HG03521 (cell line): ENCODE measurements at regions not wholly inside any gene's neighbourhood (a gene's known extent, or its start where the extent isn't known, plus 50 kb on each side); places are given as distances from the start of the nearest gene placed in this dataset.

Experiments used
- ATAC-seq: cut with Tn5 transposase; IDR thresholded peaks from one replicate; pipeline ENCODE4 v1.9.1; 2021; ENCODE audit warnings: mild to moderate bottlenecking, moderate library complexity; ENCODE audit not compliant: unreplicated experiment

- no peak for ATAC-seq
Measured at GRCh38 chr1:106181866-106182265, 874.6 kb upstream of the PRMT6 start.

GRCh38 chr1:106185089-106185488 lies 871.4 kb upstream of the PRMT6 start:
- ATAC-seq: no peak

DNA sequence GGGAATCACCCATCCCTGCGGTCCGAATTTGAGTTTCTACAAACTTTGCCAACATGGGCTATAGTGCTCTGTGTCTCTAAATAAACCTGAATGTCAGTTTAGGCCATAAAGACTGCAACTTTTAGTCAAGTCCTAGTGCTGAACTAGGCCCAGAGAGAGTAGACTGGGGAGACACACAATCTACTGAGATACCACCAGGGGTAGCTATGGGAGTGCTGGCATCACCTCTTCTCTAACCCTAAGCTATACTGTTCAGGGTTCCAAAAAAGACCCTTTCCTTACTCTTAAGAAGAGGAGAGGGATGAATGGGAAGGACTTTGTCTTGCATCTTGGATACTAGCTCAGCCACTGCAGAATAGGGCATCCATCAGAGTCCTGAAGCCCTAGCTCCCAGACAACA lies 866.7 kb upstream of the PRMT6 start:
- ATAC-seq: no peak

DNA sequence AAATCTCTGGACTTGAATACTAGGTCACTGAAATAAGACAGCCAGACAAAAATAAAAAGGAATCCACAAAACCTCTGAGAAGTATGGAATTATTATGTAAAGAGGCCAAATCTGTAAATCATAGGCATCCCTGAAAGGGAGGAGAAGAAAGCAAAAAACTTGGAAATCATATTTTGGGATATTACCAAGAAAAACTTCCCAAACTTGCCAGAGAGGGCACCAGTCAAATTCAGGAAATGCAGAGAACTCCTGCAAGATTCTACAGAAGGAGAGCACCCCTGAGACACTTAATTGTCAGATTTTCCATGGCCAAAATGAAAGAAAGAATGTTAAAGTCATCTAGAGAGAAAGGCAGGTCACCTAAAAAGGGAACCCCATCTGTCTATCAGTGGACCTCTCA lies 862.3 kb upstream of the PRMT6 start:
- ATAC-seq: no peak

DNA sequence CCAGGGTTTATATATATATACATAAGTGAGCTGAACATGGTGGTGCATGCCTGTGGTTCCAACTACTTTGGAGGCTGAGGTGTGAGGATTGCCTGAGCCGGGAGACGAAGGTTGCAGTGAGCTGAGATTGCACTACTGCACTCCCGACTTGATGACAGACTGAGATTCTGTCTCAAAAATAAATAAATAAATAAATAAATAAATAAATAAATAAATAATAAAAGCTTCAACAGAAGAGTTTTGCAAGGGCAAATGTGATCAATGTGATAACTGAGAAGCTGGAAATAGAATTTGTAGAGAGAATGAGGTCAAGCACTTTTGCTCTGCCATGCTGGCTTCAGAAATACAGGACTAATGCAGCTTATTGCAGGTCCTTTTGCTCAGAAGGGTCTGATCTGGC lies 855.8 kb upstream of the PRMT6 start:
- no peak for ATAC-seq

GRCh38 chr1:106207185-106207584 lies 849.3 kb upstream of the PRMT6 start:
- no peak for ATAC-seq

DNA sequence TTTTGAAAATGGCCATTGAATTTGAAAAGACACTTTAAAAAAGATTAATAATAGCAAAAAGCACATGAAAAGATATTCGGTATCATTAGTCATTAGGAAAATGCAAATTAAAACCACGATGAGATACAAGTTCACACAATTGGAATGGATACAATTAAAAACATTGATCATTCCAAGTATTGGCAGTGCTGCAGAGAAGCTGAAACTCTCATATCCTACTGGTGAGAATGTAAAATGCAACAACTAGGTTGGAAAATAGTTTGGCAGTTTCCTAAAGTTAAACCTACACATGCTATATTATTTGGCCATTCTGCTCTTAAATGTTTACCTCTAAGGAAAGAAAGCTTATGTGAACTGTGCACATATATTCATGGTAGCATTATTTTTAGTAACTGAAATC lies 838.7 kb upstream of the PRMT6 start:
- ATAC-seq: no peak

DNA sequence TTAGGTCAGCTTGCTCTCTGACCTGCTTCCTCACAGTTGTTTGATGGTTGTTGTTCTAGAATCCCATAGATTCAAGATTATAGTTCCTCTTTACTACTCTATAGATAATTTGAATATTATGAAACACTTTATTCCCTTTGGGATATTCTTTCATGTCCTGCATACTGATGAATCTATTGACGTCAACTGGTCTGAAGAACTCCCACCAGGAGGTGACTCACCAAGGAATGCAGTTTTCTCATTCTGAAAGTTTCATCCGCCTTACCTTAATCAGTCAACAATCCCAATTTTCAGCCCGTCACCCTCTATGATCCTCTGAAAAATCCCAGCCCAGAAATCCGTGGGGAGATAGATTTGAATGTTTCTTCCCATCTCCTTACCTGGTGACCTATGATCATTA lies 834.1 kb upstream of the PRMT6 start:
- no peak for ATAC-seq

GRCh38 chr1:106223213-106223612 lies 833.3 kb upstream of the PRMT6 start:
- no peak for ATAC-seq

DNA sequence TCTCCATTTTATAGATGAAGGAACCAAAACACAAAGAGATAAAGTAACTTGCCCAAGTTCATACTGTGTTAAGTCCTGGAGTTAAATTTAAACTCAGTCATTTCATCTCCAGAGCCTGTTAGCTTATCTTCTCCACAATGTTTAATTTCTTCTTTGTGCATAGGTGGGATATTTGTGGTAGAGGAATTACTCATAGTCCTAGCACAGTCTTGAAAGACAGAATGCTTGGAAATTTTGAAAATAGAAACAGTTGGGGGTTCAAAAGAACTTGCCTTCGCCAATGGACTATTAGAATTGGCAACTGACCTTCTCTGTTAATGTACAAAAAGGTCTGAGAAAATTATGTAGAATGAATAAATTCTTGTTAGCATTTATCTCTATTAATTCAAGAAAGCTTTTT lies 832.0 kb upstream of the PRMT6 start:
- no peak for ATAC-seq

GRCh38 chr1:106225403-106225802 lies 831.1 kb upstream of the PRMT6 start:
- no peak for ATAC-seq

DNA sequence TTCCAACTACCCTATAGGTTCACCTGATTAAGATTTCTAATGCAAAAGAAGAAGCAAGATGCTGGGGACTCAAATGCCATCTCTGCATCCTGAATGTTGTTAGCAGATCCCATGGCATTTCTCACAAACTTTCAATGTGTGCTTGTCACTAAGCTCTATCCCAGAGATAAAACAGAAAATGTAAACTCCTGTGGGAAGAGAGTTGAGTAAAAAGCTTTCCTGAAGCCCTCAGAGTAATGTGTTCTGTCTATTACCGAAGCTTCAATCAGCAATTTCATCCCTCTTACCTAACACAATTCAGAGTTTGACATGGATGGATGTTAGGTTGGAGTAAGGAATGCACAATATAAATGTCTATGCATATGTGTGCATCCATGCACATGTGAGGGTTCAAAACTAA lies 829.9 kb upstream of the PRMT6 start:
- no peak for ATAC-seq

- no peak for ATAC-seq
Measured at GRCh38 chr1:106232128-106232527, 824.3 kb upstream of the PRMT6 start.

DNA sequence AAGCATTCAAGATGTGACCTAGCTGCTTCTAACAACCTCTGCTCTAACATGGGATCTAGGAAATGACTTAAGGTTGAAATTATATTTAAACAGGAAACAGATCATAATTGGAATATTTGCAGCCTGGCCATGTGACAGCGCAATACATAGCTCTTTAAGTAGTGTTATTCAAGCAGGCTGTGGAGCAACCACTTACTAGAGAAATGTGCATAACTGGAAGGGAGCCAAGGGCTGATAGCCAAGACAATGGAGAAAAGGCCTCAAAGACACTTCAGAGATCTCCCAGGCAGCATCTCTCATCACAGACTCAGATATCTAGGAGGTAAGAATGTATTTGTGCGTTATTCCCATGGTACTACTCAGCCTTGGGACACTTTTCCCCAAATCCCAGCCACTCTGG lies 823.0 kb upstream of the PRMT6 start:
- ATAC-seq: no peak

DNA sequence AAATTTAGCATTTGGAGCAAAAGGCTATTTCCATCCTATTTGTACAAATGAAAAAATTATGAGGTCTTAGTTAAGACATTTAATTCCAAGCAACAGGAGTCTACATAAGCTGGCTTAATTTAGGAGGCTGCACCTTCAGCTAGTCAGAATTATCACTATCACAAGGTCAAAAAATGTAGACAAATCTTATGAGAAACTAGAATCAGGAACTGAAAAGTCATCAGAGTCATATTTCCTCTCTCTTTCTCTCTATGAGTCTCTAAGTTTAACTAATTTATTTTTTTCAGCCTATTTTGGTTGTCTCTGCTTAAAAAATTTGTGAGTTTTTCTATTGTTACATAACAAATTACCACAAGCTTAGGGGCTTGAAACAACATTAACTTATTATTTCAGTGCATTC lies 807.1 kb upstream of the PRMT6 start:
- no peak for ATAC-seq

DNA sequence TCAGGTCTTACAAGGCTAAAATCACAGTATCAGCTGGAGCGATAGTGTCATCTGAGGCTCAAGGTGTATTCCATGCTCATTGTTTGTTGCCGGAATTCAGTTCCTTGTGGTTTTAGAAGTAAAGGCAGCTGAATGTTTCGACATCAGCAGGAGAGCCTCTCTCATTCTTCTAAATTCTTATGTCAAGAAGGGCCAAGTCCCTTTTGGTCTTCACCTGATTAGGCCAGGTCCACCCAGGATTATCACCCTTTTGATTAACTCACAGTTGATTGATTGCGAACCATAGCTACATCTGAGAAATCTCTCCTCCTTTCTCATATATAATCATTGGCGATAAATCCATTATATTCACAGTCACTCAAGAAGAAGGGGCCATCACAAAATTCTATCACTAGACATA lies 806.7 kb upstream of the PRMT6 start:
- ATAC-seq: no peak

DNA sequence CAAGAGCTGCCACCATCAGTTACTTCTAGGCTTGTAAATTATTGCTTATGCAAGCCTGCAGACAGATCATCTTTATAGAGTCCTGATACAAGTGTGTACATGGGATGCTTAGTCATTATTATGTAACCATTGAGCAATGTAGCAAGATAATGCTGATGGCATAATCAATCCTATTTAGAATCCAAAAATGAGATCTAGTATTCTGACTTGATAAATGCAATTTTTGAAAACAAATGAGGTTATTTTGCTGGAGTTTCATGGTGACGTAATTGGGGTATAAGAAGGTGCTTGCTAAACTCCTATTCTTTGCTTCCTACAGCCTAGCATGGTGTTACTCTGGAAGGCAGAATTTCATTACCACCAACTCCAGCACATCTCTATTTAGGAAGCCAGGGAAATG lies 801.7 kb upstream of the PRMT6 start:
- no peak for ATAC-seq

GRCh38 chr1:106266786-106267185 lies 789.7 kb upstream of the PRMT6 start:
- ATAC-seq: no peak

GRCh38 chr1:106268070-106268469 lies 788.4 kb upstream of the PRMT6 start:
- no peak for ATAC-seq

DNA sequence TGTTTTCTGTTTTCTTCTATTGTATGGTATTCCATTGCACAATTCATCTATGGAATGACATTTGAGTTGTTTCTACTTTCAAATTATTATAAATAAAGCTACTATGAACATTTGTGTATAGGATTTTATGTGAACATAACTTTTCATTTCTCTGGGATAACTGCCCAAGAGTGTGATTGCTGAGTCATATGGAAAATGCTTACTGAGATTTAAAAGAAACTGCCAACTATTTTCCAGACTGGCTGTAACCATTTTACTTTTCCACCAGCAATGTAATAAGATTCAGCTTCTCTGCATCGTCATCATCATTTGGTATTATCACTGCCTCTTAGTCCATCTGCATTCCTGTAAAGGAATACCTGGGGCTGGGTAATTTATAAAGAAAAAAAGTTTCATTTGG lies 779.6 kb upstream of the PRMT6 start:
- ATAC-seq: no peak

GRCh38 chr1:106277786-106278185 lies 778.7 kb upstream of the PRMT6 start:
- ATAC-seq: no peak

- no peak for ATAC-seq
Measured at GRCh38 chr1:106278716-106279115, 777.8 kb upstream of the PRMT6 start.

DNA sequence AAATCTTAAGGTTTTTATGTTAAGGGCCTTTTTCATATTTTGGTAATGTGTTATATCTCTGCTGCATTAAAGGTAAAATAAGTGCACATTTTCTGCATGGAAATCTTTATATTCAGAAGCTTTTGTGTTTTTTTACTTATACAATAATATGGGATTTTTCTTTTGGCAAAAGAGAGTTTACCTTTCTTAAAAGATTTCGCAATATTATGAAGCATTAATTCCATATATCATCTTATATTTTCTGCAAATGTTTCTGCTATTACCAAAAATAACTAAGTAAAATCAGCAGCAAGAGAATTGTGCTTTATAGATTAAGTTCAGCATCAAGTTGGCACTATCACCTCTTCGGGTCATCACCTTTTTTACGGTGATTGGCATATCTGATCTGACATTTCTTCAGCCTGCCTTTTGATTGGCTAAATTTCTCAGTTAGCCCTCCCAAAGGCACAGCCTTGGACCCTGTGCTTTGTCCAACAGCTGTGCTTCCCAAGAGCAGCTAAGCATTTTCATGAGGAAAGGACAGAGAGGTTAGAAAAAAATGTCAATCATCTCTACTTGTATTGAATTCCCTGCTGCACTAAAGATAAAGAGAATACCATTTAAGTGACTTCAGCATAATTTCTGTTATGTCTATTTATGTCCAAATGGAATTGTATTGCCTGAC lies 767.1 kb upstream of the PRMT6 start:
- no peak for ATAC-seq
